Fibroblast of the conjunctiva (primary cell): ENCODE measurements at regions not wholly inside any gene's neighbourhood (a gene's known extent, or its start where the extent isn't known, plus 50 kb on each side); places are given as distances from the start of the nearest gene placed in this dataset.
"Not testable (repeated sequence)": the region's sequence is repeated elsewhere in the genome, so short reads cannot be mapped to it uniquely, and the experiment has no call there.

Experiments
- DNase-seq: peaks from one replicate; pipeline ENCODE4 v3.0.0-alpha.2; 2010; ENCODE audit warnings: low read depth

DNA sequence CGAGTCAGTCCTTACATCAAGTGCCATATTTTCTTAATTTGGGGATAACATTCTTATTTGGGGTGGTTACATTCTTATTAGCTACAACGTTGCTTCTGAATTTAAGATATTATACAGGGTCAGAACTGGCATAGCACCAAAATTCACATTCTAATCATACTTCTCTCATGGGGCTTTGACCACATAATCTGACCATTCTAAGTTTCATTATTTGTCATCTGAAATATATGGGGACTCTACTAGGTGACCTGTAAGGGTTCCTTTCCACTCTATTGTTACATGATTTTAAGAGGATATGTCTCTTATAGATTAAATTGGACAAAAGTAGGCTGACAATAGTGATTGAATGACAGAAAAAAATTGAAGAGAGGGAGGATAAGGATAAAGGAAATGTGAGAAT, 536.5 kb downstream of the KCTD12 start:
- no peak for DNase-seq

- DNase-seq = no peak
These were observed 546.6 kb downstream of the KCTD12 start for GRCh38 chr13:76339649-76340048.

DNA sequence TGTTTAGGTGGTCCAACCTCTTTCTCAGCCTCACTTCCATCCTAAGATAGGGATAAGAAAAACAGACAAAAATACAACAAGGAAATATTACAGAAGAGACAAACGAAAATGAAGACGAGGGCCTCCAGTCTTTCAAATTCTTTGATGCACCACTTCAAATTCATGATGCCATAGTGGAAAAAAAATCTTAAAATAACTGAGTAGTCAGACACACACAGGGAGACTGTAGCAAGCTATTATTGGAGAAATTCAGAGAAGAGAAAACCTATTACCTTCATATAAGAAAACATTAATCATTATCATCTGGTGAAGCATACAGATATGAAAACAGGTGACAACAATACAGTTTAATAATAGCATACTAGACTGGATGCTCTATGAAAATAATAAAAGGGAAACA, 548.2 kb downstream of the KCTD12 start:
- DNase-seq = no peak

DNA sequence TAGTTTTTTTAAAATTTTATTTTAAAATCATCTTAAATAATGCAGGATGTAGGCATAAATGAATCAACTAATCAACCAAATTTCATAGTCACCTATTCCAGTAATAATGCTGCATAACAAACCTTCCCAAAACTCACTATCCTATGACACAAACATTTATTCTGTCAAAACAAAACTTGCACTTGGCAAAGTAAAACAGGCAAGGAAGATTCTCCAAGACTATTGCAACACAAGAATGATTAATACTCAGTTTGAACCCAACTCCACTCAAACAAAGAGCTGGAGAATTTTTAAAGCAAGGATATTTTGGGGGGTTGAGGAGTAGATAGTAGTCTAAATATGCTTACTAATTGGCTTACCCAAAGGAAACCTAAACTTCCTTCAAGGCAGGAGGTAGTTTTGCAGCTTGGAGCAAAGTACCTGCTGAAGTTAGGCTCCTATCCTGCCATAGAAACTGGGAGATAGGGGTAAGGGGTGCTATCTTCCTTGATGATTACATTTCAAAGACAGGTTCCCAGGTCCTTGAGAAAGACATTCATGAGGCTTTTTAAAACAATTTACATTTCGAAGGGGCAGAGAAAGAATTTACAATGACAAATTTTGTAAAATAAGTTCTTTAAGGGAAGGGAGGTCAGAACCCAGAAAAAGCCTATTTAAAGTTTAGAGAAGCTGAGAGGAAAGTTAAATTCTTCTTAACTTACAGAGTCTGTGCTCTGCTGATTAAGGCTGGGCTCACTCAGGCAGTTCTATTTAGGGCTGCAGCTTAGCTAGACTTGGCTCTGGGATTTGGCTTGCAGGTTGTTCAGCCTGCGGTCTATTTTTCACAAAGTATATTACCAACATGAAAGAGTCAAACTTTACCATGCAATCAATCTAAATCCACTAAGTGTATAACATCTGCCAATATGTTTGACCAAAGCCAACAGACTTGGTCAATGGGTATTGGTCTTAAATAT, 549.0 kb downstream of the KCTD12 start:
- no peak for DNase-seq

DNA sequence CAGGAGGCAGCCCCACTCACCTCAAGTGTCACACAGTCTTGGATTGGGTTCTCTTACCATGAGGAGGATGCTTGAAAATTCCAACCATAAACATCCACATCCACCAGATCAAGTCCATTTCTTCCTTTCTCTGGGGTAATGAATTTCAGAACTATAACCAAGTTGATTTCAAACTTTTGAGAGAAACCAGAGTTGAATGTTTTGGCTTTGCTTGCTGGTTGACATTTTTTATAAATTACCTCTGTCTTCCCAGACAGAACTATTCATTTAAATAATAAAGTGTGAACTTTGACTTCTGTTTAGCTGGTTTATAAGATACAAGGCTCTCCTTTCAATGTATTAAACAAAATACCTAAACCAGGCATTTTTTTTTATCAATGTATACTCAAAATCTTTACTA, 550.7 kb downstream of the KCTD12 start:
- no peak for DNase-seq

GRCh38 chr13:76331943-76332712, 554.1 kb downstream of the KCTD12 start:
- DNase-seq = peak; percentile 51

- no peak for DNase-seq
These were observed 555.4 kb downstream of the KCTD12 start for GRCh38 chr13:76330761-76331160.

- DNase-seq = no peak
These were observed 556.2 kb downstream of the KCTD12 start for GRCh38 chr13:76329866-76330580.

DNA sequence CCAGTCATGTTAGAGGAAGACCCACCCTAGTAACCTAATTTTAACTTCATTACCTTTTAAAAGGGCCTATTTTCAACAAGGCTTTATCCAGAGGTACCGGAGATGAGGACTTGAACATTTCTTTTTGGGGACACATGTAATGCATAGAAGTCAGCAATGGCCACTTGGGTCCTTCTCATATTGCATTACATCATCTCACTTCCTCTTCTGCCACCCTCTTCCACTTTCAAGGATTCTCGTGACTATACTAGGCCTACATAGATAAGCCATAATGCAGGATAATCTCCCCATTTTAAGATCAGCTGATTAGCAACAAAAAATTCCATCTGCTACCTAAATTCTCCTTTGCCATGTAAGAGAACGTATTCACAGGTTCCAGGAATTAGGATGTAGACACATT, 557.2 kb downstream of the KCTD12 start:
- DNase-seq = no peak

DNA sequence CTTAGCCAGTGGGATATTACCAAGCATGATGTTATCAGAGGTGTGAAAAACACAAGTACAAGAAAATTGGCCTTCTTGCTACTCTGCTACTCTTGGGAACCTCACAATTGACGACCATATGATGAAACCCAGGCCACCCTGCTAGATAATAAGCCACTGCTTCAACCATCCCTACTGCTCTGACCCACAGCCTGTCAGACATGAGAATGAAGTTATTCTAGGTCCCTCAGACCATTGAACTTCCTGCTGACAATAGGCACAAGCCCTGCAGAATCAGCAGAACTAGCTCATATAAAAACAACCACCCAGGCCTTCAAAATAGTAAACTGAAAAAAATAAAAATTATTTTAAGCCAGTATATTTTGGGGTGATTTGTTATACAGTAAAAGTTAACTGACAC, 559.9 kb downstream of the KCTD12 start:
- DNase-seq = no peak

- no peak for DNase-seq
These were observed 566.3 kb downstream of the KCTD12 start for GRCh38 chr13:76319921-76320320.

DNA sequence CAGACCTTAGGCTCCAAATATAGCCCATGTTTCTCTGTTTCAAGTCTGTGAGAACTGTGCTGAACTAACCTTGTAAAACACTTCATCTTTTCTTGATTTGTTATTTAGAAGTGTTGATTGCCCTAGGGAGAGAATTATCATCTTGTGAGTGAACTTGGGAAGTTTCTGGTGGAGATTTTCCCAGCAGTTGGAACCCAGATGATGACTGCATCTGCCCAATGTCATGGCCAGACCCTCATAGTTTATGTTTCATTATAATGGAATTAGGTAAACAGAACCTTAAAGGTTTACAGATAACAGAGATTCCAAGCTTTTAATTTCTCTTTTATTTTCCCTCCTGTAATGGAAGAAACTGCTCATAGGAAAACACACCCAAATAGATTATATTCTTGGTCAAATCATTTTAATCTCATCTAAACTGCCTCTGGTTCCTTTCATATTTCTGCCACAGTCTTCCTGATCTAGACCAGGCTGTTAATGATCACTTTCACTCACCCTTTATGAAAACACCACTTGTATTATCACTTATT, 569.1 kb downstream of the KCTD12 start:
- no peak for DNase-seq

DNA sequence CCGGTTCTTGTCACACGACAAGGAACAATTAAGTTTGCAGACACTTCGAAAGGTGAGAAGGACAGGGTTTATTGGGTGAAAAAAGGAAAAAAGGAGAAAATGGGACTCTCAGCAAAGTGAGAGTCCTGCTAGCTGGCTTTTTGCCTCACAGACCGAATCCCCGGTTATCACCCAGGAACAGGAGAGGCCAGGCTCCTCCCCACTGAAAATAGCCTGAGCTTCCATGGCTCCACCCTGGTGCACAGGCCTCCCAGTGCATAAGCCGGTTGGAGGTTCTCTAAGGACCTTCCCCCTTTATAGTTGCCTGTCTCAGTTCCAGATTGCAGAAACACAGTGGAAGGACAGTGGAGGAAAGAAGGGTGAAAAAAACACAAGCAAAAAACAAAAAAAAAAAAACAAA, 571.7 kb downstream of the KCTD12 start:
- no peak for DNase-seq

DNA sequence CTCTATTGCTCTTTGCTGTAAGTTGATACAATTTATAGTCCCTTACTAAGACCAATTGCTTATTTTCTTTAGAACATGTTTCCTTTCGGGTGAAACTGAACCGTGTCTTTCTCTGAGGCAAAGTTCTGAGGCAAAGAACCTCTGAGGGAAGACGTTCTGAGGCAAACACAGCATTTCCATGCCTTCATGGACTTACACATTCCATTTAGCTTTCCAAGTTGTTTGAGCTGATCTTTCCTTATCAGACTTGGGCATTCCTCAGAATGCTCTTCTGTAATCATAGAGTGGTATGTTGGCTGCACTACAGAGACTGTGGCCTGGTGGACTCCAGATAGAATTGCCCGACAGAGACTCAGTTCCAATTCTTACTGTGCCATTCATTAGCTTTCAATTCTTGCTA, 579.1 kb downstream of the KCTD12 start:
- DNase-seq = no peak

DNA sequence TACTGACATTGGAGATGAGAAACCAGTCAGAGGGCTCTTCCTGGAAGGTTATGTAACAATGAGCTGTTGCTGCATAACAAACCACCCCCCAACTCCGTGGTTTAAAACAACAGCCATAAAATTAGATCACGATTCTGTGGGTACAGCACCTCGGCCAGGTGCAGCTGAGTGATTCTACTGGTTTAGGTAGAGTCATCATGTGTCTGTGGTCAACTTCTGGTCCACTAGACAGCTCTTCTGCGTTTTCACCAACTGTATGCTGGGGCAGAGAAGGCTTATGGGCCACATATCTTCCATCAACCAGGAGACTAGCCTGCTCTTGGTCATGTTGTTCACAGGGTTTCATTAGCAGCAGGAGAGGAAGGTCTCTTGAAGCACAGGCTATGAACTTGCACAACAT, 585.5 kb downstream of the KCTD12 start:
- no peak for DNase-seq

GRCh38 chr13:76297331-76297730, 588.9 kb downstream of the KCTD12 start:
- DNase-seq = no peak

GRCh38 chr13:76296751-76297150, 589.5 kb downstream of the KCTD12 start:
- DNase-seq = no peak

GRCh38 chr13:76295020-76295419, 591.2 kb downstream of the KCTD12 start:
- DNase-seq = not testable (repeated sequence)

GRCh38 chr13:76293751-76294150, 592.5 kb downstream of the KCTD12 start:
- DNase-seq = no peak

DNA sequence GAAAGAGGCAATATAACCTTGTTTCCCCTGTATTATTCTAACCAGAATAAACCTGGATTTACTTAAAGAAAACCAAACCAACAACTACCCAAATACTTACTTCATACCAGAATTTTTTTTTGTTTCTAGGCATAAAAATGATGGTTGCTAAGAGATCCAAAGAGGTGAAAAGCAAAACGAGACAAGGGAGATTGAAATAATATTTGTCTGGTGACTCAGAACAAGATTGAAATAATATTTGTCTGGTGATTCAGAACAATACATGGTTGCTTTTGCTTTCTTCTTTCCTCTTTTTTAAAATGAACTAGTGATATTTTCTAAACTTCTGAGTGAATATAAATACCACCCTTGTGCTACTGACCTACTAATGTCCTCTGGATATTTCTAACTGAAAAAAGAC, 592.9 kb downstream of the KCTD12 start:
- peak; percentile 81 for DNase-seq

DNA sequence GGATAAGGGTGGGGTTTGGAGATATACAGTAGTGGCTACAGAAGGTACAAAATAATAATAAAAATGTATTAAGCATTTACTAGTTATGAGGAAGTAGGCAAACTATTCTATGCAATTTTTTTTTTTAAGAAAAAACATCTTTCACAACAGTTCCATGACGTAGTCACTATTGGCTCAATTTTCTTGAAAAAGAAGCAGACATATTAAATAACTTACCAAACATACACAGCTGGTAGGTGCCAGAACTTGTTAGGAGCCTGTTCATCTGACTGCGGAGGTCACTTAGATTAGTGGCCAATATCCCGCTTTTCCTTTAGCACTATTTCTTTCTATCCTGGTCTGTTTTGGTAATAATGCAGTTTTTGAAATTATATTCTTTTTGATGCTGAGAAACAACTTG, 593.5 kb downstream of the KCTD12 start:
- DNase-seq = no peak

GRCh38 chr13:76292031-76292430, 594.2 kb downstream of the KCTD12 start:
- DNase-seq = no peak
